ENCODE measurements at regions not wholly inside any gene's neighbourhood (a gene's known extent, or its start where the extent isn't known, plus 50 kb on each side); places are given as distances from the start of the nearest gene placed in this dataset.

DNA sequence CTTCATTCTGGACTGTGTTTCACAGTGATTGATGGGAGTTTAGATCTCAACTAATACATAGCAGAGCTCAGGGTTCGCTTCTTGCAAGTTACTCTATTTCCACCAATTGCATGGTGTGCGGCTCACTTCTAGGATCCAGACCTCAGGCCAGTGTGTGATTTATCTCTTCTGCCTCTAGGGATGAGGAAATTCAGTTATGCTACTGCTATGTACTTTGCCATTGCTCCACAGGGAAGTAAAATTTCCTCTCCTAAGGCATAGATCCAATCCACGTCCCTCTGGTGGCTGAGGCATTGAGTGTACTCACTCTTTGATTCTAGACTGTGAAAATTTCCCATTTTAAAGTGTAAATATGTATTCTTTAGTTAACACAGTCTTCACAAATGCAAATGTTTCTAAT, 214.1 kb downstream of the HS3ST3B1 start:
- TF ChIP-seq RELA (CRISPR knock-in tag; IDR thresholded peaks at IDR 0.05) (no peak), ISL2 (CRISPR knock-in tag; IDR thresholded peaks at IDR 0.05) (no peak), CTCF (CRISPR knock-in tag; IDR thresholded peaks at IDR 0.05) (no peak), SNAPC5 (CRISPR knock-in tag; IDR thresholded peaks at IDR 0.05; ENCODE audit: borderline replicate concordance) (no peak), NR2C2 (CRISPR knock-in tag; IDR thresholded peaks at IDR 0.05; ENCODE audit: borderline replicate concordance) (no peak), ZNF501 (CRISPR knock-in tag; IDR thresholded peaks at IDR 0.05) (no peak)
- TF ChIP-seq, protein P1, sequence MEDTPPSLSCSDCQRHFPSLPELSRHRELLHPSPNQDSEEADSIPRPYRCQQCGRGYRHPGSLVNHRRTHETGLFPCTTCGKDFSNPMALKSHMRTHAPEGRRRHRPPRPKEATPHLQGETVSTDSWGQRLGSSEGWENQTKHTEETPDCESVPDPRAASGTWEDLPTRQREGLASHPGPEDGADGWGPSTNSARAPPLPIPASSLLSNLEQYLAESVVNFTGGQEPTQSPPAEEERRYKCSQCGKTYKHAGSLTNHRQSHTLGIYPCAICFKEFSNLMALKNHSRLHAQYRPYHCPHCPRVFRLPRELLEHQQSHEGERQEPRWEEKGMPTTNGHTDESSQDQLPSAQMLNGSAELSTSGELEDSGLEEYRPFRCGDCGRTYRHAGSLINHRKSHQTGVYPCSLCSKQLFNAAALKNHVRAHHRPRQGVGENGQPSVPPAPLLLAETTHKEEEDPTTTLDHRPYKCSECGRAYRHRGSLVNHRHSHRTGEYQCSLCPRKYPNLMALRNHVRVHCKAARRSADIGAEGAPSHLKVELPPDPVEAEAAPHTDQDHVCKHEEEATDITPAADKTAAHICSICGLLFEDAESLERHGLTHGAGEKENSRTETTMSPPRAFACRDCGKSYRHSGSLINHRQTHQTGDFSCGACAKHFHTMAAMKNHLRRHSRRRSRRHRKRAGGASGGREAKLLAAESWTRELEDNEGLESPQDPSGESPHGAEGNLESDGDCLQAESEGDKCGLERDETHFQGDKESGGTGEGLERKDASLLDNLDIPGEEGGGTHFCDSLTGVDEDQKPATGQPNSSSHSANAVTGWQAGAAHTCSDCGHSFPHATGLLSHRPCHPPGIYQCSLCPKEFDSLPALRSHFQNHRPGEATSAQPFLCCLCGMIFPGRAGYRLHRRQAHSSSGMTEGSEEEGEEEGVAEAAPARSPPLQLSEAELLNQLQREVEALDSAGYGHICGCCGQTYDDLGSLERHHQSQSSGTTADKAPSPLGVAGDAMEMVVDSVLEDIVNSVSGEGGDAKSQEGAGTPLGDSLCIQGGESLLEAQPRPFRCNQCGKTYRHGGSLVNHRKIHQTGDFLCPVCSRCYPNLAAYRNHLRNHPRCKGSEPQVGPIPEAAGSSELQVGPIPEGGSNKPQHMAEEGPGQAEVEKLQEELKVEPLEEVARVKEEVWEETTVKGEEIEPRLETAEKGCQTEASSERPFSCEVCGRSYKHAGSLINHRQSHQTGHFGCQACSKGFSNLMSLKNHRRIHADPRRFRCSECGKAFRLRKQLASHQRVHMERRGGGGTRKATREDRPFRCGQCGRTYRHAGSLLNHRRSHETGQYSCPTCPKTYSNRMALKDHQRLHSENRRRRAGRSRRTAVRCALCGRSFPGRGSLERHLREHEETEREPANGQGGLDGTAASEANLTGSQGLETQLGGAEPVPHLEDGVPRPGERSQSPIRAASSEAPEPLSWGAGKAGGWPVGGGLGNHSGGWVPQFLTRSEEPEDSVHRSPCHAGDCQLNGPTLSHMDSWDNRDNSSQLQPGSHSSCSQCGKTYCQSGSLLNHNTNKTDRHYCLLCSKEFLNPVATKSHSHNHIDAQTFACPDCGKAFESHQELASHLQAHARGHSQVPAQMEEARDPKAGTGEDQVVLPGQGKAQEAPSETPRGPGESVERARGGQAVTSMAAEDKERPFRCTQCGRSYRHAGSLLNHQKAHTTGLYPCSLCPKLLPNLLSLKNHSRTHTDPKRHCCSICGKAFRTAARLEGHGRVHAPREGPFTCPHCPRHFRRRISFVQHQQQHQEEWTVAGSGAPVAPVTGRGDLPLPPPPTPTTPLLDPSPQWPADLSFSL (CRISPR knock-in tag; IDR thresholded peaks at IDR 0.05): no peak

Data from HepG2 (cell line).